Fibroblast of lung (primary cell): ENCODE measurements at regions not wholly inside any gene's neighbourhood (a gene's known extent, or its start where the extent isn't known, plus 50 kb on each side); places are given as distances from the start of the nearest gene placed in this dataset.

ENCODE experiments used
- DNase-seq, 2 donors: peaks; one replicate each; pipeline versions ENCODE4 v3.0.0 to v3.0.0-alpha.2; 2010; ENCODE audit warnings: low read depth in 2 of 2
- H2AFZ ChIP-seq: 2 replicates; pipeline ENCODE4 v1.5.1; 2012; ENCODE audit warnings: low read length, control low read depth, inconsistent platforms
- H3K27ac ChIP-seq: 2 replicates; pipeline ENCODE4 v1.5.1; 2011; ENCODE audit warnings: low read length, control low read depth; ENCODE audit not compliant: insufficient read depth
- H3K27me3 ChIP-seq: 2 replicates; pipeline ENCODE4 v1.5.1; 2011; ENCODE audit warnings: mild to moderate bottlenecking, low read length; ENCODE audit not compliant: control insufficient read depth, insufficient read depth
- H3K36me3 ChIP-seq: 2 replicates; pipeline ENCODE4 v1.5.1; 2011; ENCODE audit warnings: low read length; ENCODE audit not compliant: control insufficient read depth, insufficient read depth
- H3K4me1 ChIP-seq: 2 replicates; pipeline ENCODE4 v1.5.1; 2011; ENCODE audit warnings: low read length; ENCODE audit not compliant: control insufficient read depth, insufficient read depth; ENCODE audit errors: extremely low read depth
- H3K4me2 ChIP-seq: 2 replicates; pipeline ENCODE4 v1.5.1; 2011; ENCODE audit warnings: low read length, control low read depth; ENCODE audit not compliant: insufficient read depth; ENCODE audit errors: extremely low read depth
- H3K4me3 ChIP-seq, 4 experiments: fragments of 200-600 bp in 1 of 4; sonication (generic) in 1 of 4; replicated peaks in 1 of 4; 2 replicates each; pipeline ENCODE4 v1.5.1; 2011 to 2016; ENCODE audit warnings: low read length in 4 of 4, low read depth in 3 of 4, mild to moderate bottlenecking in 3 of 4, control low read depth in 2 of 4, inconsistent platforms in 1 of 4, mixed read lengths in 1 of 4; ENCODE audit not compliant: insufficient read depth in 1 of 4; ENCODE audit errors: control extremely low read depth in 1 of 4
- H3K79me2 ChIP-seq: 2 replicates; pipeline ENCODE4 v1.5.1; 2012; ENCODE audit warnings: mild to moderate bottlenecking, low read length, inconsistent platforms; ENCODE audit not compliant: control insufficient read depth, insufficient read depth
- H3K9ac ChIP-seq: 2 replicates; pipeline ENCODE4 v1.5.1; 2011; ENCODE audit warnings: mild to moderate bottlenecking, low read length, control low read depth; ENCODE audit not compliant: insufficient read depth
- H3K9me3 ChIP-seq: 2 replicates; pipeline ENCODE4 v1.5.1; 2012; ENCODE audit warnings: low read depth, low read length; ENCODE audit not compliant: control insufficient read depth, insufficient read depth
- H4K20me1 ChIP-seq: 2 replicates; pipeline ENCODE4 v1.5.1; 2011; ENCODE audit warnings: low read length; ENCODE audit not compliant: control insufficient read depth, insufficient read depth; ENCODE audit errors: extremely low read depth
- CTCF ChIP-seq, 2 donors: IDR thresholded peaks in 1 of 2; conservative IDR thresholded peaks in 1 of 2; 1 replicate in 1 of 2; 2 replicates in 1 of 2; pipeline ENCODE4 v1.5.1; 2011 to 2012; ENCODE audit warnings: low read length in 2 of 2, control low read depth in 1 of 2, inconsistent platforms in 1 of 2, low read depth in 1 of 2, mild to moderate bottlenecking in 1 of 2
- EZH2 ChIP-seq: IDR thresholded peaks from 2 replicates; pipeline ENCODE4 v1.5.1; 2012; ENCODE audit warnings: low read length, control low read depth, mild to moderate bottlenecking; ENCODE audit errors: missing control alignments

GRCh38 chr15:66947471-66947870 is 117.9 kb upstream of the SMAD3 start:
- Histone ChIP-seq H3K27me3 (no peaks in the 10 kb centered on the region), H3K27ac (no peak overlapping the region), H3K79me2 (no peaks in the 10 kb centered on the region), H2AFZ (no peak overlapping the region), H3K4me3 (no peak overlapping the region), H4K20me1 (no peaks in the 10 kb centered on the region), H3K4me2 (no peak overlapping the region), H3K4me1 (peaks cover 4% of the 10 kb centered on the region), H3K9me3 (no peaks in the 10 kb centered on the region), H3K9ac (no peak overlapping the region), H3K36me3 (no peaks in the 10 kb centered on the region)
- DNase-seq, result peak in 1 of 2 donors; percentile 44
- TF ChIP-seq EZH2, result no peak
- TF ChIP-seq CTCF (conservative IDR thresholded peaks at IDR 0.05 in 1 of 2, IDR thresholded peaks at IDR 0.05 in 1 of 2; ENCODE audit: low read depth in 1 of 2, low read length in 2 of 2), result no peak

- no peaks in the 10 kb centered on the region for H4K20me1 ChIP-seq
- no peak overlapping the region for H3K4me2 ChIP-seq
- no peak overlapping the region for H3K4me3 ChIP-seq
- no peaks in the 10 kb centered on the region for H3K36me3 ChIP-seq
- no peak for TF ChIP-seq CTCF (conservative IDR thresholded peaks at IDR 0.05 in 1 of 2, IDR thresholded peaks at IDR 0.05 in 1 of 2; ENCODE audit: low read depth in 1 of 2, low read length in 2 of 2)
- no peak for TF ChIP-seq EZH2
- H3K27ac ChIP-seq, result no peak overlapping the region
- no peaks in the 10 kb centered on the region for H3K79me2 ChIP-seq
- peak; percentile 63 to 70 for DNase-seq
- H3K9me3 ChIP-seq, result no peaks in the 10 kb centered on the region
- H3K27me3 ChIP-seq, result no peaks in the 10 kb centered on the region
- H3K4me1 ChIP-seq, result peaks cover 4% of the 10 kb centered on the region
- no peak overlapping the region for H3K9ac ChIP-seq
- H2AFZ ChIP-seq, result no peak overlapping the region
These were observed 117.1 kb upstream of the SMAD3 start for GRCh38 chr15:66948294-66948693.

GRCh38 chr15:66950114-66950513 is 115.3 kb upstream of the SMAD3 start:
- Histone ChIP-seq H3K9me3 (no peaks in the 10 kb centered on the region), H3K4me1 (peaks cover 4% of the 10 kb centered on the region), H4K20me1 (no peaks in the 10 kb centered on the region), H3K4me3 (no peak overlapping the region), H3K4me2 (no peak overlapping the region), H3K79me2 (no peaks in the 10 kb centered on the region), H3K27me3 (no peaks in the 10 kb centered on the region), H3K27ac (no peak overlapping the region), H3K9ac (no peak overlapping the region), H2AFZ (no peak overlapping the region), H3K36me3 (no peaks in the 10 kb centered on the region)
- DNase-seq, result no peak
- TF ChIP-seq CTCF (conservative IDR thresholded peaks at IDR 0.05 in 1 of 2, IDR thresholded peaks at IDR 0.05 in 1 of 2; ENCODE audit: low read depth in 1 of 2, low read length in 2 of 2), result no peak
- no peak for TF ChIP-seq EZH2
